GM18517 (cell line): ENCODE measurements at regions not wholly inside any gene's neighbourhood (a gene's known extent, or its start where the extent isn't known, plus 50 kb on each side); places are given as distances from the start of the nearest gene placed in this dataset.

Experiments used
- ATAC-seq: cut with Tn5 transposase; IDR thresholded peaks from one replicate; pipeline ENCODE4 v1.9.1; 2021; ENCODE audit warnings: mild to moderate bottlenecking, moderate library complexity; ENCODE audit not compliant: unreplicated experiment

DNA sequence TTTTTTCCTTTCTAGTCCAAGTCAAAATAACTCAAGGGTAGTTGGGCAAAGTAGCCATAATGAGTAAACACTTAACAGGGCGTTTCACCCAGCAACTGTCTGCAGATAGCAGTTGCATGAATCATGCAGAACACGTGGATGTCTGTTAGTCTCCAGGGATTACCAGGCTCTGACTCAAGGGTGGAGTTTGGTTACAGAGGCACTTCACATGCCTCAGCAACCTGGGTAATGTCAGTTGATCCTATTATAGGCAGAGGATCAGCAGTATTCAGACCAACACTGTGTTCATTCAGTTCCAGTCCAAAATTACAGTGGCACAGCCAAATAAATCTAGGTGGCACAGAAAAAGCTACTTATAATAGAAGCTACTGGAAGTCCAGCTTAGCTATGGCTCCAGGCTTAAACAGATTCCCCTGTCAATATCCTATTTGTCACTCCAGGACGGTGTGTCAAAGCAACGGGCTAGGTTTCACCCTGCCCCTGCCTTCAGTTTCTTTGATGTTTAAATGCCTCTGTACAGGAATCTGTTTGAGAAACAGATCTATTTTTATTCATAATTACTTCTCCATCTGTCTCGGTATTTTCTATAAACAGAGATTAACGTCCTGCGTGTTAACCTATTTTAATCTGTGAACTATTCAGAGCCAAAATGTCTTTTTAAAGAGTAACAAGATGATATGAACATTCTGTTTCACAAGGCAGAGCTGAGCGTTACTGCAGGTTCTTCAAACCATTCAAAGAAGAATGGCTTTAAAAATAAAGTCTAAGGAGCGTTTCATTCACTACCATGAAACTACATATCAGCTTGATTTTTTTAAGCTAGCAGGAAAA, 162.6 kb upstream of the AKR1E2 start:
- peak; percentile 94 for ATAC-seq

DNA sequence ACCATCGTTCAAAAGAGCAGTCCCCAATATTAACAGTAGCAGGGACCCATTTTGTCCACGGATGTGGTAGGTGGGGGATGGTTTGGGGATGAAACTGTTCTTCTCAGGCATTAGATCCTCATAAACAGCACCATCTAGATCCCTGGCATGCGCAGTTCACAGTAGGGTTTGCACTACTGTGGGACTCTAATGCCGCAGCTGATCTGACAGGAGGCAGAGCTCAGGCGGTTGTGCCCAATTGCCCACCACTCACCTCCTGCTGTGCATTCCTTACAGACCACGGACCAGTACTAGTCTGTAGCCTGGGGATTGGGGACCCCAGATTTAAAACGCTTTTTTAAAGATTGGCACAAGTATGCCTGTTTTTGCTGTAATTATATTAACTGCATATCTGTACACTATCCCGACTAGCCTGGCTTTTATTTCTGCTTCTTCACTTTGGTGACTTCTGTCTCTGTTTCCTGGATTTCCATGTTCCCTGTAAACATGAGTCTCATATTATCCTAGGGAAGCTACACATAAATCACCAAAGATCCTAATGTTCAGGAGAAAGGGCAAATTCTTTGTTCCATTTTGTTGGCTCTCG, 163.3 kb upstream of the AKR1E2 start:
- no peak for ATAC-seq

- no peak for ATAC-seq
Observed at GRCh38 chr10:4661511-4662255, 164.3 kb upstream of the AKR1E2 start.

DNA sequence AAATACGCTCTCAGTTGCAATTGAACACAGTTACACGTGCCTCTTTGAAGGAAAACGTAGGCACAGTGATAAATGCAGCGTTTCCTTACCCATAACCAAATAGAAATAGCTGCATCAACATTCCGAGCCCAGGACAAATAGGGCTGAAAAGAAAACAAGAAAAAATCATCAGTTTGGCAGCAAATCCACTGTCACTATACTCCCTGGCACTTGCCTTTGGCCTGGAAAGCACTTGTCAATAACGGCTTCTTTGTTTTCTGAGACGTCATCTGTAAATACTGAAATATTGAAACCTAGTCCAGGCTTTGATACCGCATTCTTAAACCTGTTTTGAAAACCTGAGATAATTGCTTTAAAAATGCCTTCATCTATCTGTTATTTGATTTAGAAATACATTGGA, 167.2 kb upstream of the AKR1E2 start:
- no peak for ATAC-seq

DNA sequence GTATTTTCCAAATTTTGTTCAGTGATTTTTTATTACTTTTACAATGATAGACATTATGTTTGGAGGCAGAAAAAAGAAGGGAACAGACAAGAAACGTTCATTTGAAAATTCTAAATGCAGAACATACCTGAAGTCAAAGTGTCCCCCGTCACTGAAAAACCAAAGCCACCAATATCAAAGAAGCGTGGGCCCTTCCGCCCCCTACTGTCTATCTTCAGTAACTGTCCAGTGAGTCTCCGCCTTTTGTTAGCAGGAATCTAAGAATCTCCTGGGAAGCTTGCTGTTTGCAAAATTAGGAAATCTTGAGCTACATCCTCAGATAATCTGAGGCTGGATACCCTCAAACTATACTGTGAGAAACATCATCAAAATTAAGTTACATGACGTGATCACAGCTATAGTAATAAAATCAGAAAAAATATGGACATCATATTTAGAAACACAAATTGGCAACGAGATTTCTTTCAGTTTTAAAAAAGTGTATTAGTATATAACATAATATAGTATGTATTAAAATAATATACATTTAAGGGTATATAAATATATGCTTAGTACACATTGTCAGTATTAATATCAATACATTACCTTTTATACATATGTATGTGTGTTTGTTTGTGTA, 169.3 kb upstream of the AKR1E2 start:
- ATAC-seq, result no peak

GRCh38 chr10:4655879-4656278, 170.1 kb upstream of the AKR1E2 start:
- no peak for ATAC-seq

- ATAC-seq, result no peak
Observed at GRCh38 chr10:4655406-4655805, 170.6 kb upstream of the AKR1E2 start.

- no peak for ATAC-seq
Observed at GRCh38 chr10:4654496-4654895, 171.5 kb upstream of the AKR1E2 start.

DNA sequence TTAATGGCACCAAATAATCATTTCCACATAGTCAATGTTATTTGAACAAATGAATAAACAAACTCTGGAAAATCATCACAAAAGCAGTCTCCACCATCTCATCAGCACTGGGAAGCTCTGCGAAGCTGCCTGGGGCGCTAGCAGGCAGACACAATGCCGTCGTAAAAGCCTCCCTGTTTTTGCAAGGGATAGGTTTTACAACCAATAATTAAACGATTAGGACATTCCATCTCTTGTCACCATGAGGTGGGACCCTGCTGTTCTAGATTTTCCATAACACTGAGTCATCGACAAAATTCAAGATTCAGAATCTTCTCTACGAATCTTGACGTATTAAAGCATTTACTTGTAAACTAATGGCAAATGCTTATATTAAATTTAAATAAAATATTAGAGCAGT, 172.8 kb upstream of the AKR1E2 start:
- ATAC-seq, result no peak

DNA sequence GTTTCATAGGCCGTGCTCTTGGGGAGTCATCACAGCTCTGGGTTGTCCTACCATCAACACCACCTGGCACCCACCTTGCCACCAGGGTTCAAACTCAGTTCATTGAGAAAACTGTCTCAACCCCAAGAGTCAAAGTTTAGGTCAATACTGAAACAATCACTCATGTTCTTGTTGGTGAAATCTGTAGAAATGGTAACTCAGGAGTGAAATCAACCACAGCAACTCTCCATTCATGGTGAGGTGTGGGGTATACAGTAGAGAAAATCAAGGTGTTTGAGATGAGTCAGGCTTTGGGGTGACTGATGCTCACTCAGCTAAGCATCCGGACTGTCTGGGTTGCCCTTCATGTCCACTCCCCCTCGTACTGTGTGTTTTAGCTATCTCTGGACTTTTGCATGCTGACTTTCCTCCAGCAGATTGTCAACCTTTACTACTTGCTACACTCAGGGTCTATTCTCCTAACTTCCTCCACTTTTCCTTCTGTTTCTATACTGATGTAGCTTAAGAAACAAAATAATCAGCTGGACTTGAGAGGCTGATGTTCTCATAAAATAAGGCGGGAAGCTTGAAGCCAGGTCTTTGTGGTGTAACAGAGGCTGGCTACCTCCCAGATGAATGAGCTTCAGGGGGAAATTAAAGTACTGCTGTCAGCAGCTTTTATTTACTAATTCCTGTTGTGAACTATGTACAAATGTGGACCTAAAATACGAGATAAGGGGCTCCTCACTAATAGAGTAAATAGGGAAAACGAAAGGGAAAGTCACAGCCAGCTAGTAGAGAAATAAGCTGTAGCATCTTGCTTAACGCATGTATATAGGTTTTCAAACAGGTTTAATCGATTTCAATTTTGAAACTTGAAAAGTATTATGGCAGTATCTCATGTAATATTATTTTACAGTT, 173.6 kb upstream of the AKR1E2 start:
- no peak for ATAC-seq

DNA sequence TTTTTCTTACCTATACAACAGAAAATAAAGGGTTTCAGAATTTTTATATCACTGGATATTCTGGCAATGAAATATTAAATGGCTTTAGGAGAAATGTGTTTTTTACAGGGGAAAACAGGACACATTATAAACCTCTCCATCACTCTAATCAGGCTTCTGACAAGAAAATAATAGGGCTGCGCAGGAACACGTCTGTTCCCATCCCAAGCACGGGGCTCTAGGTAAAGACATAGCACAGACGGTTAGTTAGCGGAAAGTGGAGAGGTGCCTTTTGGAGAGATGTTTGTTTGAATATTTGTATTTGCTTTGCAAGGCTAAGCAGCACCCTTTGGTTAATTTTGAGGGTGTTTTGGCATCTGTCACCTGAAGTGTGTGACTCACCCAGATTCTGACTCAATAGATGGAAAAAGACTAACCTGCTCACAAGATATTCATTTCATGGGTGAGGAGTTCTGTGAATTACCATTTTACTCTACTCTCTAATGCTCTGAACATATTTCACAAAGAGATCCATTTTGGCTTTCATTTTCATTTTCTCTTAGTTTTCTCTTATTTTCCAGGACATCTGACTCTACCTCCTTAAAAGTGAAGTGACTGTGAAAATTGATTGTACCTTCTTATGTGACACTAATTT, 174.5 kb upstream of the AKR1E2 start:
- no peak for ATAC-seq

DNA sequence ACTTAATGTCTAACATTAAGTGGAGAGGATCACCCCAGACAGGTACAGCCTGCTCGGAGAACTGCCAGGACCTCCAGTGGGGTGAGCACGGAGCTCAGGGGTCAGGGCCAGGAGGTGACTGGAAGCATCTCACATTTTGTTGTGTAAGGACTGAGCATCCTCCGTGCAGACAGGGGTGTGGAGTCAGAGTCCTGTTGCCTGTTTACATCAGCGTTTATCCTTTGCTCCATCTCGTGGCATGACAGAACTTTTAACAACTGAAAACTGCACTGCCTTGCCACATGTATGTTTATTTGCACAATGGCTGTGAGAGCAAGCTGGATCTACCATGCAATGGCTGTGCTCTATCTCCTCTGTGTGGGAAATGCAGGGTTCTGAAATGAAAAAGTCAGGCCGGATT, 175.4 kb upstream of the AKR1E2 start:
- ATAC-seq, result no peak

- ATAC-seq, result no peak
Observed at GRCh38 chr10:4649886-4650508, 176.0 kb upstream of the AKR1E2 start.

DNA sequence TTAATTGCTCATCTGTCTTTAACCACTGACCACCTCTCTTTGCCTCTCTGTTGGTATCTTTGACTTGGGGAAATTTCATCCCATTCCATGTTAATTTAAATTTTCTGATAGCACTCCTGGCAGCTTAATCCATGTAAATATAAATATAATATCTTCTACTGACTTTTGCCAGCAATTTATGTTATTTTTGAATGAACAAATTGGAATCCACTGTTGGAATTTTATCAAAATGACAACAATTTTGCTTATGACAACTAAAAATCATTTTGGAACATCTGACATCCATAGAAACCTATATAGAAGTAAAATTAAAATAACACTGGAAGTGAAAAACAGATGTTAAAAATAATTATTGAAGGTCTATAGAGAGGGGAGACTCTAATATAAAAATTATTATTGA, 176.5 kb upstream of the AKR1E2 start:
- ATAC-seq, result no peak

DNA sequence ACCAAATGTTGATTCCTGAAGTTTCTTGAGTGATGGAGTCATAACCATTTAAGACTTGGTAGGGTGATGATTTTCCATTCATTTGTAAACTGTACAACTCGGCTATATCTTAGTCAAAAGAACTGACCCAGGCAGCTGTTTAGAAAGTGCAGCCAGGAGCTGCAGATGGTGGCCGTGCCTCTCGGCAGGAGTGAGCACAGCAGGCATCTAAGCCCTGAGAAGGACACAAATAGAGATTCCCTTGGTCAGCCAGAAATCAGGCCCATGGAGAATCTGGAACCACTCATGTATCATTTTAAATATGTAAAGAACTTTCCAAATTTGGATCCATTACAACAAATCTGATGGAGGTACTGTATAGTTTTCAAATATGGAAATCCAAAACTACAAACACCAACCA, 177.0 kb upstream of the AKR1E2 start:
- ATAC-seq, result no peak

GRCh38 chr10:4647109-4647785, 178.8 kb upstream of the AKR1E2 start:
- ATAC-seq, result no peak

GRCh38 chr10:4646547-4646946, 179.5 kb upstream of the AKR1E2 start:
- ATAC-seq, result no peak

GRCh38 chr10:4645836-4646235, 180.2 kb upstream of the AKR1E2 start:
- no peak for ATAC-seq

DNA sequence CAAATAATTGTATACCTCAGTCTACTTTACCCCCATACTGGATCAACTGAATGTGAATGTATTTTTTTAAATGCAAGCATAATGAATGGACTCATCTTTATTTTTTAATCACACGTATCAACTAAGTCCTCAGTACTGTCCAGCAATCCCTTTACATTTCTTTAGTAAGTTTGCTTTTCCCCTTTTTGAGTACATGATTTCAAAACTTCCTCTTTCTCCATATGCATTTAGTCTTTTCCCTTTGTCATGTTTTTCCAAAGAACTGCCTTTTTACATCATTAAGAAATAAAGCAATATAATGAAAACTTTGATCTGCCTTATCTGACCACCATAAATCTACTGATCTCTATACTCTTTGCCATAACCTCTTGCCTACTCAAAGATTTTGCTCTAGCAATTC, 182.5 kb upstream of the AKR1E2 start:
- no peak for ATAC-seq
